ENCODE measurements at regions not wholly inside any gene's neighbourhood (a gene's known extent, or its start where the extent isn't known, plus 50 kb on each side); places are given as distances from the start of the nearest gene placed in this dataset.
"Not testable (repeated sequence)": the region's sequence is repeated elsewhere in the genome, so short reads cannot be mapped to it uniquely, and the experiment has no call there.

DNA sequence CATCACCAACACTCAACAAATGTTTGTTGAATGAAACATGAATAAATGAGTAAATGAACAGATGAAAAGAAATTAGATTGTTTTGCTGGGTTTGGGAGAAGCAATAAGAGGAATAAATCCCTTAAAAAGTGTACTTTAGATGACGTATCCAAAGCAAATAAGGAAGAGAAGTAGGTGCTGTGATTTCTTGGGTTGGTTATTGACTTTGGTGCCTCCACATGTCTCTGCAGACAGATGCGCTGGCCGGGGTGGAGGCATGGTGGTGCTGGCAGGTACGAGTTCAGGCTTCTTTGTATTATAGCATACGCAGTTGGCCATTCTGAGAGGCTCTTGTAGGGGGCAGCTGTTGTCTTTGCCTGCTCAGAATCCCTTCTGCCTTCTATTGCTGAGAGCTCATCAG lies 178.9 kb downstream of the POLR2M start:
- Histone ChIP-seq H3K4me3 (ENCODE audit: insufficient read length, low read depth) (no peak overlapping the region), H3K9me3 (ENCODE audit: insufficient read depth, low read length) (no peaks in the 10 kb centered on the region), H3K27me3 (ENCODE audit: insufficient read depth, insufficient read length) (no peaks in the 10 kb centered on the region), H3K4me1 (ENCODE audit: insufficient read depth, insufficient read length) (no peaks in the 10 kb centered on the region), H3K36me3 (ENCODE audit: insufficient read depth, insufficient read length, low read length) (no peaks in the 10 kb centered on the region), H3K9ac (ENCODE audit: insufficient read length, low read depth) (no peak overlapping the region)
- TF ChIP-seq YY1 (IDR thresholded peaks at IDR 0.05; ENCODE audit: insufficient read depth, insufficient read length) (no peak), SUZ12 (IDR thresholded peaks at IDR 0.05; ENCODE audit: extremely low read depth, insufficient read depth, insufficient read length) (no peak), ZNF274 (IDR thresholded peaks at IDR 0.05; ENCODE audit: low read depth, low read length) (no peak)
- DNase-seq (ENCODE audit: low read depth, low spot score), result no peak

DNA sequence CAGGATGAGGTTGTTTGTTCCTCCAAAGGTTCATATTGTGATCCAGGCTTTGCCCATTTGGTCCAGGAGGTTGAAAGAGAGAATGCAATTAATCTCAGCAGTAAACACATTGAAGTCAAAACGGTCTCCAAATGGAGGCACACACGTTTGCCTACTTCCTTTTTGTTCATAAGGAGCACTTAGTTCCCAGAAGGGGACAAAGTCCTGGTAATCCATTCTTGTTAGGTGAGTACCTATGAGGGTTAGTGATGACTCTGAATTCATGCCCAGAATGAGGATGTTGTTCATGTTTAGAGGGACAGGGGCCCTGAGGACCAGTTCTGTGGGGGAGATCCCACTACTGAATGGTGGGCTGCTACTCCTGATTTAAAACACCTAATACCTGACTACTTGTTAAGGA lies 177.7 kb downstream of the ALDH1A2 start:
- TF ChIP-seq ZNF274 (IDR thresholded peaks at IDR 0.05; ENCODE audit: low read depth, low read length) (no peak), SUZ12 (IDR thresholded peaks at IDR 0.05; ENCODE audit: extremely low read depth, insufficient read depth, insufficient read length) (no peak), YY1 (IDR thresholded peaks at IDR 0.05; ENCODE audit: insufficient read depth, insufficient read length) (no peak)
- no peak for DNase-seq (ENCODE audit: low read depth, low spot score)
- no peak overlapping the region for H3K9ac ChIP-seq (ENCODE audit: insufficient read length, low read depth)

DNA sequence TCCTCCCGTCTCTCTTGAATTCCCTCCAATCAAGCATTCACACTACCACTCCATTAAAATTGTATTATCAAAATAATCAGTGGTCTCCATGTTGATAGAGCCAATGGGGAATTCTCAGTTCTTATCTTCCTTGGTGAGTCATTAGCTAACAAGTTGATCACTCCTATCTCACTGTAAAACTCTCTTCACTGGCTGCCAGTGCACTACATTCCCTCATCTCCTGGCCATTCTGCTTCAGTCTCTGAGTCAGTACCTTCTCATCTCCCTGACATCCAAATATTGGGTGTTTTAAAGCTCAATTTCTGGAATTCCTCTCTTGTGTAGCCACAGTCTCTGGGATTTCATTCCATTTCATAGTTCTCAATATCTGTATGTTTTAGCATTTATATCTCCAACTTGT lies 175.2 kb downstream of the ALDH1A2 start:
- Histone ChIP-seq H3K36me3 (ENCODE audit: insufficient read depth, insufficient read length, low read length) (no peaks in the 10 kb centered on the region), H3K9me3 (ENCODE audit: insufficient read depth, low read length) (no peaks in the 10 kb centered on the region), H3K27me3 (ENCODE audit: insufficient read depth, insufficient read length) (no peaks in the 10 kb centered on the region), H3K4me1 (ENCODE audit: insufficient read depth, insufficient read length) (no peaks in the 10 kb centered on the region), H3K4me3 (ENCODE audit: insufficient read length, low read depth) (no peak overlapping the region), H3K9ac (ENCODE audit: insufficient read length, low read depth) (no peak overlapping the region)
- no peak for TF ChIP-seq ZNF274 (IDR thresholded peaks at IDR 0.05; ENCODE audit: low read depth, low read length)
- no peak for TF ChIP-seq YY1 (IDR thresholded peaks at IDR 0.05; ENCODE audit: insufficient read depth, insufficient read length)
- no peak for TF ChIP-seq SUZ12 (IDR thresholded peaks at IDR 0.05; ENCODE audit: extremely low read depth, insufficient read depth, insufficient read length)
- no peak for DNase-seq (ENCODE audit: low read depth, low spot score)

More for the DNA sequence above, 177.7 kb downstream of the ALDH1A2 start:
- Histone ChIP-seq H3K4me1 (ENCODE audit: insufficient read depth, insufficient read length) (no peaks in the 10 kb centered on the region), H3K27me3 (ENCODE audit: insufficient read depth, insufficient read length) (no peaks in the 10 kb centered on the region), H3K4me3 (ENCODE audit: insufficient read length, low read depth) (no peak overlapping the region), H3K9me3 (ENCODE audit: insufficient read depth, low read length) (no peaks in the 10 kb centered on the region), H3K36me3 (ENCODE audit: insufficient read depth, insufficient read length, low read length) (no peaks in the 10 kb centered on the region)

DNA sequence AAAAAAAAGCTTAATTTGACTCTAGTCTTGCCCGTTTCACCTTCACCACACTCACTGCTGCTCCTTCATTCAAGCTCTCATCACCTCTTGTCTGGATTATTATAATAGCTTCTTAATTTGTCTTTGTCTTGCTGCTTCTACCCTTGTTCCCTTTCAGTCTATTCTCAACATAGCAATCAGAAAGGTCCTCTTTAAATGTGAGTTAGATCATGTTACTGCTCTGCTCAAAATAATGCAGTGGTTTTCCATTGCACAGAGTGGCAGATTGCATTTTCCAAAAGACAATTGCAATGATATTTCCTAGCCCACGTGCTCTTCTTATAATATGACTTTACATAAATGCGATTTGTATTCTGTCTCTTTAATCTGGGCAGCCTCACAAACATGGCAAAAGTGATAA lies 174.6 kb downstream of the ALDH1A2 start:
- Histone ChIP-seq H3K4me1 (ENCODE audit: insufficient read depth, insufficient read length) (no peaks in the 10 kb centered on the region), H3K27me3 (ENCODE audit: insufficient read depth, insufficient read length) (no peaks in the 10 kb centered on the region), H3K9me3 (ENCODE audit: insufficient read depth, low read length) (no peaks in the 10 kb centered on the region), H3K9ac (ENCODE audit: insufficient read length, low read depth) (no peak overlapping the region), H3K4me3 (ENCODE audit: insufficient read length, low read depth) (no peak overlapping the region), H3K36me3 (ENCODE audit: insufficient read depth, insufficient read length, low read length) (no peaks in the 10 kb centered on the region)
- no peak for TF ChIP-seq ZNF274 (IDR thresholded peaks at IDR 0.05; ENCODE audit: low read depth, low read length)
- no peak for TF ChIP-seq YY1 (IDR thresholded peaks at IDR 0.05; ENCODE audit: insufficient read depth, insufficient read length)
- no peak for TF ChIP-seq SUZ12 (IDR thresholded peaks at IDR 0.05; ENCODE audit: extremely low read depth, insufficient read depth, insufficient read length)
- no peak for DNase-seq (ENCODE audit: low read depth, low spot score)

DNA sequence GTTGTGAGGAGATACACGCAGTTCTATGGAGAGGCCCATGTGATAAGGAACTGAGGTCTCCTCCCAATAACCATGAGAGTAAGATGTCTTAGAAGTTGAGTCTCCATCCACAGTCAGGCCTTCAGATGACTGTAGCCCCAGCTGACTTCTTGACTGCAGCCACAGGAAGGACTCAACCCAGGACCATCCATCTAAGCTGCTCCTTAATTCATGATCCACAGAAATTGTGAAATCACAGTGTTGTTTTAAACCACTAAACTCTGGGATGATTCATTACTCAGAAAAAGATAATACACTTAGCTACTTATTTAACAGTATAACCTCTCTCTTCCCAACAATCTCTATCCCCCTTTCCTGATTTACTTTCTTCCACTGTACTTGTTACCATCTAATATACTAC lies 173.3 kb downstream of the ALDH1A2 start:
- Histone ChIP-seq H3K4me1 (ENCODE audit: insufficient read depth, insufficient read length) (no peaks in the 10 kb centered on the region), H3K4me3 (ENCODE audit: insufficient read length, low read depth) (no peak overlapping the region), H3K9me3 (ENCODE audit: insufficient read depth, low read length) (no peaks in the 10 kb centered on the region), H3K9ac (ENCODE audit: insufficient read length, low read depth) (no peak overlapping the region), H3K36me3 (ENCODE audit: insufficient read depth, insufficient read length, low read length) (no peaks in the 10 kb centered on the region), H3K27me3 (ENCODE audit: insufficient read depth, insufficient read length) (no peaks in the 10 kb centered on the region)
- TF ChIP-seq SUZ12 (IDR thresholded peaks at IDR 0.05; ENCODE audit: extremely low read depth, insufficient read depth, insufficient read length) (no peak), YY1 (IDR thresholded peaks at IDR 0.05; ENCODE audit: insufficient read depth, insufficient read length) (no peak), ZNF274 (IDR thresholded peaks at IDR 0.05; ENCODE audit: low read depth, low read length) (no peak)
- DNase-seq (ENCODE audit: low read depth, low spot score), result no peak

DNA sequence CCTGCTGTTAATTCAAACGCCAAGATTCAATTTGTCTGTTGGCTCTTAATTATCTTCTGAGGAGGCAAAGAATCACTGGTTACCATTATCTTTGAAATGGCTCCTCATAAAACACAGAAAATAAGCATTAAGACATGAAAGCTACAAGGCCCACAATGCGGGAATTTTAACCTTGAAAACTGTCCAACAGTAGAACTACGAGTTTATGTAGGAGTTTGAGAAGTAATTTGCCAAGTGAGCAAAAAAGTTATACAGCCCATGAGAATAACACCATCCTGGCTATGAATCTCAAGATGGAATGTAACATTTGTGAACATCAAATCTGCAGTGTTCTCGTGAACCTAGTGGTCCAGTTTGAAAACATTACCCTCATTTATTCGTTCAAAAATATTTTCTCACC lies 172.5 kb downstream of the ALDH1A2 start:
- H3K27me3 ChIP-seq (ENCODE audit: insufficient read depth, insufficient read length), result no peaks in the 10 kb centered on the region
- no peak overlapping the region for H3K9ac ChIP-seq (ENCODE audit: insufficient read length, low read depth)
- no peaks in the 10 kb centered on the region for H3K4me1 ChIP-seq (ENCODE audit: insufficient read depth, insufficient read length)
- TF ChIP-seq ZNF274 (IDR thresholded peaks at IDR 0.05; ENCODE audit: low read depth, low read length), result no peak
- TF ChIP-seq YY1 (IDR thresholded peaks at IDR 0.05; ENCODE audit: insufficient read depth, insufficient read length), result no peak
- no peak for TF ChIP-seq SUZ12 (IDR thresholded peaks at IDR 0.05; ENCODE audit: extremely low read depth, insufficient read depth, insufficient read length)
- no peaks in the 10 kb centered on the region for H3K9me3 ChIP-seq (ENCODE audit: insufficient read depth, low read length)
- H3K36me3 ChIP-seq (ENCODE audit: insufficient read depth, insufficient read length, low read length), result no peaks in the 10 kb centered on the region
- H3K4me3 ChIP-seq (ENCODE audit: insufficient read length, low read depth), result no peak overlapping the region
- no peak for DNase-seq (ENCODE audit: low read depth, low spot score)

DNA sequence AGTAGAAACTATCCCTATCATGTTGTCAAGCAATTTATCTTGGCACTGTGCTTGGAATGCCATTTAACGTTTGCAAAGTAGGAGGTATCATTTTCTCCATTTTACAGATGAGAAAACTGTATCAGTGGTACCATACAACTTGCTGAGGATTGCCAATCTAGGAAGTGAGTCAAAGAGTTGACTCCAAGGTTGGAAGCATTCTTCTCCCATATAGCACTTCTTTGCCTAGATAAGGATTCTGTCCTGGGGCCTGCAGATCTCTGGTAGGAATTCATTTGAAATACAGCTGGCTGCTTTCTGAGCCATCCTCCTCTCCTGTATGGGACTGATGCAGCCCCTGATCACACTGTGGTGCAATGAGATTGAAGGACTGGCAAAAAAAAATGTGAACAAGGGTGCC lies 170.2 kb downstream of the ALDH1A2 start:
- H3K9ac ChIP-seq (ENCODE audit: insufficient read length, low read depth), result no peak overlapping the region
- no peak overlapping the region for H3K4me3 ChIP-seq (ENCODE audit: insufficient read length, low read depth)
- H3K27me3 ChIP-seq (ENCODE audit: insufficient read depth, insufficient read length), result no peaks in the 10 kb centered on the region
- no peaks in the 10 kb centered on the region for H3K4me1 ChIP-seq (ENCODE audit: insufficient read depth, insufficient read length)
- no peaks in the 10 kb centered on the region for H3K36me3 ChIP-seq (ENCODE audit: insufficient read depth, insufficient read length, low read length)
- no peak for TF ChIP-seq ZNF274 (IDR thresholded peaks at IDR 0.05; ENCODE audit: low read depth, low read length)
- TF ChIP-seq YY1 (IDR thresholded peaks at IDR 0.05; ENCODE audit: insufficient read depth, insufficient read length), result no peak
- TF ChIP-seq SUZ12 (IDR thresholded peaks at IDR 0.05; ENCODE audit: extremely low read depth, insufficient read depth, insufficient read length), result no peak
- no peak for DNase-seq (ENCODE audit: low read depth, low spot score)
- H3K9me3 ChIP-seq (ENCODE audit: insufficient read depth, low read length), result no peaks in the 10 kb centered on the region

DNA sequence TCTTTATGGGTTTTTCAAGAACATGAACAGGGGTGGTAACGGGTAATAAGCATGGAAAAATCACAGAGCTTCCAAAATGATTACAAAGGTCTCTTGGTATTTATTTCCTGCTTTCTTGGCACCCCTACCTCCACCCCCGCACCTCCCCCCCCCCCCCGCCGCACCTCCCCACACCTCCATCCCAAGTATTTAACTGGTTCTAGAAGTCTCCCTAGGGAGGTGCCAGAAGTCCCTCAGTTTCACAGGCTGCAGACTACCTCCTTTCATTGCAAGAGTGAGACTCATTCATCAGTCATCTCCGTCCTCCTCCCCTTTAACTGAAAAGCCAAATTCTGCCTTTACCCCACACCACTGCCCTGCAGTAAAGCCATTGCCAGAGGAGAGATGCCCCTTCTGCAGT lies 169.4 kb downstream of the ALDH1A2 start:
- Histone ChIP-seq H3K4me3 (ENCODE audit: insufficient read length, low read depth) (no peak overlapping the region), H3K27me3 (ENCODE audit: insufficient read depth, insufficient read length) (no peaks in the 10 kb centered on the region), H3K9me3 (ENCODE audit: insufficient read depth, low read length) (no peaks in the 10 kb centered on the region), H3K9ac (ENCODE audit: insufficient read length, low read depth) (no peak overlapping the region), H3K36me3 (ENCODE audit: insufficient read depth, insufficient read length, low read length) (no peaks in the 10 kb centered on the region), H3K4me1 (ENCODE audit: insufficient read depth, insufficient read length) (no peaks in the 10 kb centered on the region)
- DNase-seq (ENCODE audit: low read depth, low spot score), result no peak
- TF ChIP-seq ZNF274 (IDR thresholded peaks at IDR 0.05; ENCODE audit: low read depth, low read length) (no peak), YY1 (IDR thresholded peaks at IDR 0.05; ENCODE audit: insufficient read depth, insufficient read length) (no peak)

DNA sequence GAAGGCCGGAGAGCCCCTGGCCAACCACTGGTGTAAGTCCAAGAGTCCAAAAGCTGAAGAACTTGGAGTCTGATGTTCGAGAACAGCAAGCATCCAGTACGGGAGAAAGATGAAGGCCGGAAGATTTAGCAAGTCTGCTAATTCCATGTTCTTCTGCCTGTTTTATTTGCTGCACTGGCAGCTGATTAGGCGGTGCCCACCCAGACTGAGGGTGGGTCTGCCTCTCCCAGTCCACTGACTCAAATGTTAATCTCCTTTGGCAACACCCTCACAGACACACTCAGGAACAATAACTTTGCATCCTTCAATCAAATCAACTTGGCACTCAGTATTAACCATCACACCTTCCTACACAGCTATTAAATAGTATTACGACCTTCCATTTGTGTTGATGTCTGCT lies 168.6 kb downstream of the ALDH1A2 start:
- H3K36me3 ChIP-seq (ENCODE audit: insufficient read depth, insufficient read length, low read length); H3K27me3 ChIP-seq (ENCODE audit: insufficient read depth, insufficient read length); H3K9ac ChIP-seq (ENCODE audit: insufficient read length, low read depth); DNase-seq (ENCODE audit: low read depth, low spot score); H3K4me3 ChIP-seq (ENCODE audit: insufficient read length, low read depth); H3K4me1 ChIP-seq (ENCODE audit: insufficient read depth, insufficient read length); H3K9me3 ChIP-seq (ENCODE audit: insufficient read depth, low read length): not testable (repeated sequence)

Data from NT2/D1 (cell line).